ENCODE measurements at regions not wholly inside any gene's neighbourhood (a gene's known extent, or its start where the extent isn't known, plus 50 kb on each side); places are given as distances from the start of the nearest gene placed in this dataset.

- no peaks in the 10 kb centered on the region for H3K79me2 ChIP-seq (replicated peaks; ENCODE audit: insufficient read depth, low read length)
- H3K9me3 ChIP-seq (ENCODE audit: low read length): peaks cover 12% of the 10 kb centered on the region
- H3K4me2 ChIP-seq (ENCODE audit: low read length): no peak overlapping the region
- no peak overlapping the region for H3K4me3 ChIP-seq (ENCODE audit: low read length)
- no peaks in the 10 kb centered on the region for H3K36me3 ChIP-seq (ENCODE audit: insufficient read depth, low read length)
- H2AFZ ChIP-seq (ENCODE audit: low read depth, low read length): no peak overlapping the region
- no peaks in the 10 kb centered on the region for H3K27me3 ChIP-seq (ENCODE audit: insufficient read depth, low read depth, low read length)
- H3K9me2 ChIP-seq (ENCODE audit: insufficient read depth, low read length): no peaks in the 10 kb centered on the region
- H3F3A ChIP-seq (ENCODE audit: insufficient read depth, low read length, poor library complexity, severe bottlenecking): no peaks in the 10 kb centered on the region
- no peaks in the 10 kb centered on the region for H4K20me1 ChIP-seq (ENCODE audit: insufficient read depth)
- no peak overlapping the region for H3K27ac ChIP-seq (ENCODE audit: low read length)
- no peak for TF ChIP-seq CTCF (IDR thresholded peaks at IDR 0.05; ENCODE audit: poor library complexity, severe bottlenecking)
- TF ChIP-seq TAF1 (IDR thresholded peaks at IDR 0.05; ENCODE audit: low read depth): no peak
- no peak for TF ChIP-seq REST (IDR thresholded peaks at IDR 0.05; ENCODE audit: borderline replicate concordance)
- TF ChIP-seq SMC3 (conservative IDR thresholded peaks at IDR 0.05; ENCODE audit: poor library complexity): no peak
- TF ChIP-seq EZH2 (IDR thresholded peaks at IDR 0.05; ENCODE audit: borderline replicate concordance, insufficient read depth, low read length, poor library complexity, severe bottlenecking): no peak
- TF ChIP-seq EP300 (conservative IDR thresholded peaks at IDR 0.05; ENCODE audit: poor library complexity, severe bottlenecking): no peak
- no peak for TF ChIP-seq RAD21 (conservative IDR thresholded peaks at IDR 0.05)
- no peak for TF ChIP-seq MXI1 (conservative IDR thresholded peaks at IDR 0.05; ENCODE audit: poor library complexity, severe bottlenecking)
- TF ChIP-seq POLR2AphosphoS5 (IDR thresholded peaks at IDR 0.05): no peak
- no peak overlapping the region for H3K9ac ChIP-seq (ENCODE audit: low read length)
Observed at GRCh38 chr15:25186906-25187645, 232.3 kb downstream of the SNRPN start.

GRCh38 chr15:25188051-25188450, 233.3 kb downstream of the SNRPN start:
- Histone ChIP-seq H3K27ac (ENCODE audit: low read length) (no peak overlapping the region), H3K4me3 (ENCODE audit: low read length) (no peak overlapping the region), H3K36me3 (ENCODE audit: insufficient read depth, low read length) (no peaks in the 10 kb centered on the region), H3K9me3 (ENCODE audit: low read length) (peaks cover 8% of the 10 kb centered on the region), H3F3A (ENCODE audit: insufficient read depth, low read length, poor library complexity, severe bottlenecking) (no peaks in the 10 kb centered on the region), H3K4me2 (ENCODE audit: low read length) (no peak overlapping the region), H2AFZ (ENCODE audit: low read depth, low read length) (no peak overlapping the region), H3K27me3 (ENCODE audit: insufficient read depth, low read depth, low read length) (no peaks in the 10 kb centered on the region), H3K9me2 (ENCODE audit: insufficient read depth, low read length) (no peaks in the 10 kb centered on the region), H4K20me1 (ENCODE audit: insufficient read depth) (no peaks in the 10 kb centered on the region), H3K9ac (ENCODE audit: low read length) (no peak overlapping the region), H3K79me2 (replicated peaks; ENCODE audit: insufficient read depth, low read length) (no peaks in the 10 kb centered on the region)
- TF ChIP-seq SMC3 (conservative IDR thresholded peaks at IDR 0.05; ENCODE audit: poor library complexity) (no peak), EP300 (conservative IDR thresholded peaks at IDR 0.05; ENCODE audit: poor library complexity, severe bottlenecking) (no peak), POLR2AphosphoS5 (IDR thresholded peaks at IDR 0.05) (no peak), TAF1 (IDR thresholded peaks at IDR 0.05; ENCODE audit: low read depth) (no peak), MXI1 (conservative IDR thresholded peaks at IDR 0.05; ENCODE audit: poor library complexity, severe bottlenecking) (no peak), RAD21 (conservative IDR thresholded peaks at IDR 0.05) (no peak), CTCF (IDR thresholded peaks at IDR 0.05; ENCODE audit: poor library complexity, severe bottlenecking) (no peak), REST (IDR thresholded peaks at IDR 0.05; ENCODE audit: borderline replicate concordance) (no peak), EZH2 (IDR thresholded peaks at IDR 0.05; ENCODE audit: borderline replicate concordance, insufficient read depth, low read length, poor library complexity, severe bottlenecking) (no peak)
